Bronchial epithelial cell (primary cell): ENCODE measurements at regions not wholly inside any gene's neighbourhood (a gene's known extent, or its start where the extent isn't known, plus 50 kb on each side); places are given as distances from the start of the nearest gene placed in this dataset.

Experiments
- DNase-seq: peaks from one replicate; pipeline ENCODE4 v3.0.0-alpha.2; 2010; ENCODE audit warnings: low read depth
- FAIRE-seq: peaks from 2 replicates; lab custom pipeline; 2011; peaks lifted over from hg19 to GRCh38; lab: Jason Lieb, UNC
- H3K27me3 ChIP-seq: 2 replicates; pipeline ENCODE4 v1.5.1; 2011; ENCODE audit warnings: low read length; ENCODE audit not compliant: control insufficient read depth, insufficient read depth
- H3K36me3 ChIP-seq: 2 replicates; pipeline ENCODE4 v1.5.1; 2011; ENCODE audit warnings: low read length; ENCODE audit not compliant: control insufficient read depth, insufficient read depth
- H3K4me3 ChIP-seq: 2 replicates; pipeline ENCODE4 v1.5.1; 2011; ENCODE audit warnings: mild to moderate bottlenecking, low read depth, low read length, control low read depth
- CTCF ChIP-seq: IDR thresholded peaks from 2 replicates; pipeline ENCODE4 v1.5.1; 2011; ENCODE audit warnings: mild to moderate bottlenecking, moderate library complexity, low read length, control low read depth, inconsistent platforms; ENCODE audit not compliant: insufficient read depth, severe bottlenecking

GRCh38 chr2:128600581-128601297 is 282.1 kb upstream of the HS6ST1 start:
- no peaks in the 10 kb centered on the region for H3K36me3 ChIP-seq
- H3K27me3 ChIP-seq: no peaks in the 10 kb centered on the region
- no peak overlapping the region for H3K4me3 ChIP-seq
- FAIRE-seq (peak; percentile 91), DNase-seq (no peak)
- no peak for TF ChIP-seq CTCF

GRCh38 chr2:128601298-128602037 is 282.8 kb upstream of the HS6ST1 start:
- no peak for TF ChIP-seq CTCF
- H3K27me3 ChIP-seq: no peaks in the 10 kb centered on the region
- H3K36me3 ChIP-seq: no peaks in the 10 kb centered on the region
- FAIRE-seq: no peak
- no peak overlapping the region for H3K4me3 ChIP-seq
- DNase-seq: no peak

- FAIRE-seq: no peak
- no peak for TF ChIP-seq CTCF
- Histone ChIP-seq H3K27me3 (no peaks in the 10 kb centered on the region), H3K36me3 (no peaks in the 10 kb centered on the region), H3K4me3 (no peak overlapping the region)
- no peak for DNase-seq
Measured at GRCh38 chr2:128602038-128602698, 283.5 kb upstream of the HS6ST1 start.

- Histone ChIP-seq H3K36me3 (no peaks in the 10 kb centered on the region), H3K4me3 (no peak overlapping the region), H3K27me3 (no peaks in the 10 kb centered on the region)
- DNase-seq (no peak), FAIRE-seq (no peak)
- no peak for TF ChIP-seq CTCF
Measured at GRCh38 chr2:128602699-128603101, 284.0 kb upstream of the HS6ST1 start.

- DNase-seq (no peak), FAIRE-seq (no peak)
- Histone ChIP-seq H3K4me3 (no peak overlapping the region), H3K27me3 (no peaks in the 10 kb centered on the region), H3K36me3 (no peaks in the 10 kb centered on the region)
- TF ChIP-seq CTCF: no peak
Measured at GRCh38 chr2:128603411-128603924, 284.8 kb upstream of the HS6ST1 start.
